Inflammatory macrophage treated with lipopolysaccharide for 4 hours (primary cell): ENCODE measurements at regions not wholly inside any gene's neighbourhood (a gene's known extent, or its start where the extent isn't known, plus 50 kb on each side); places are given as distances from the start of the nearest gene placed in this dataset.

Source experiments
- DNase-seq: peaks from one replicate; pipeline ENCODE4 v3.0.0-alpha.2; 2020

DNA sequence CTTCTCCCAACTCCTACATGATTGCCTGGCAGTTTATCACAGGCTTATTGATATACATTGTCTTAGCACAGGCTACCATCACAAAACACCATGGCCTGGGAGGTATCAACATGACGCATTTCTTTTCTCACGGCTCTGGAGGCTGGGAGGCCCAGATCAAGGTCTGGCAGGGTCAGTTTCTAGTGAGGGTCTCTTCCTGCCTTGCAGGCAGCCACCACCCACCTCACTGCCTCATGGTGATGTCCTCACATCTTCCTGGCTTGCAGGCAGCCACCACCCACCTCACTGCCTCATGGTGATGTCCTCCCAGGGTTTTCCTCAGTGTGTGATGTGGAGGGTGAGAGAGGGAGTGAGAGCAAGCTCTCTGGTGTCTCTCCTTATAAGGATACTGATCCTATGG is 599.3 kb upstream of the MKI67 start:
- DNase-seq = no peak

GRCh38 chr10:128727114-128727513 is 600.9 kb upstream of the MKI67 start:
- DNase-seq = no peak

GRCh38 chr10:128729910-128730420 is 603.7 kb upstream of the MKI67 start:
- no peak for DNase-seq

GRCh38 chr10:128730922-128731321 is 604.7 kb upstream of the MKI67 start:
- DNase-seq = no peak

DNA sequence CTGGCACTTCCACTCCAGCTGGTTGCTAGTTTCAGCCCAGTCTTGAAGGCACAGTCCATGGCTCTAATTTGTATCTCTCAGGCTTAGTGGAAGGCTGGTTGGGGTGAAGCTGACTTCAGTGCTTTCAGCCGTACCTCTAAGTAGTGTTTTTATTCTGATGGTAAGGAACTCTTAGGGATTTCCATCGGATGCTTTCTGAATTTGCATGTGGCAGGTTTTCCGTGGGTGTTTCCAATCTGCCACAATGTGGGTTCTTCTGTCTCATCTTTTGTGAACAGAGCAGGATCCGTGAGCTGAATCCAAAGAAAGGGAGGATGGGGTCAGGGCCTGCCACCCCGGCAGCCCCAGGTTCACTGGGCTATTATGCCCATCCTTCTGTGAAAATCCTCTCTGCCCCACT is 607.9 kb upstream of the MKI67 start:
- DNase-seq = no peak

DNA sequence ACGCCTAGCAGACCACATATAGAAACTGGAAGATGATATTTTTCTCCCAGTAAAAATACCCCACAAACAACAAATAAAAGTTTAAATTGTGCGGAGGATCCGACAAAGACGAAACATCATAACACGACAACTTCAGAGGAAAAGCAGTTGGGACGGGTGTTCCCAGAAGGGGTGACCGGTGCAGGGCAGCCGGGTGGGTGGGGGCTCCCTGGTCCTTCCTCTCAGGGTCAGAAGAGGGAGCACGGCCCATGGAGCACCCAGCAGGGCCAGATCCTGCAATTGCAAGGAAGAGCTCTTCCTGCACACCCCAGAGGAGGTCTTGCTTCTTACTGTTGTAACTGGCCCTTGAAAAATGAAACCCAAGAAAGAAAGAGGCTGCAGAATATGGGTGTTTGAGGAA is 608.5 kb upstream of the MKI67 start:
- no peak for DNase-seq

GRCh38 chr10:128735996-128736395 is 609.8 kb upstream of the MKI67 start:
- no peak for DNase-seq

- DNase-seq = no peak
Observed at GRCh38 chr10:128738386-128738915, 612.2 kb upstream of the MKI67 start.

DNA sequence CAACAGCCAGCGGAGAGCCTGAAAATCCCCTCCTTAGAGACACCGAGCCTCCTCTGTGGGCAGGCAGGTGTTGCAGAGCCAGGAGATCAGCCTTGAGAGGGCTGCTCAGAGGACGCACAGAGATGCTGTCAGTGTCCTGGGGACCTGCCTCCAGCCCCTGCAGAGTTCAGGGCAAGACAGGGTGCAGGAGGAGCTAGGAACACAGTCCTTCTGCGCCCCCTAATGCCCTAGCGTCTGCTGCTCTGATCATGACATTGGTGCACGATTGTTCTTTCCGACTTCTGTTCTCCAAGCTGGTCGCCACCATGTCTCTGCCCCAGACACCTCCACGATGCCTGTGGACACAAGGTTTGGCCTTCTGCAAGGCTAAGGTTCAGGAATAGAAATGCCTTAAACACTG is 613.7 kb upstream of the MKI67 start:
- no peak for DNase-seq

DNA sequence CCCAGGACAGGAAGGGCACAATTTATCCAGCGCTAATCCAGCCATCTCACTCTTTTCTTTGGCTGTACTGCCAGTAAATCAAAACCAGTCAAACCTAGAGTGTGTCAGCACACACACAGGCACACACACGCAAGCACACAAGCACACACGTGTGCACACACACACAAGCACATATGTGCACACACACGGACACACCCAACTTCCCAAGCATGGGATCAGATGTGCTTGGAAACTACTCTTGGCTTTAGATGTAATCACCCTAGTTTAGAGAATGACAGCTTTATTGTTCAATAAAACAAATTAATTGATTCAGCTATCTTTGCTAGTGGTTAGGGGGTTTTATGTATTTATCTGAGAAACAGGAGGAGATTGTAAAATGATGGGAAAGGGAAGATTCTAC is 615.0 kb upstream of the MKI67 start:
- no peak for DNase-seq

- DNase-seq = no peak
Observed at GRCh38 chr10:128741680-128742079, 615.5 kb upstream of the MKI67 start.

GRCh38 chr10:128744092-128744491 is 617.9 kb upstream of the MKI67 start:
- no peak for DNase-seq

DNA sequence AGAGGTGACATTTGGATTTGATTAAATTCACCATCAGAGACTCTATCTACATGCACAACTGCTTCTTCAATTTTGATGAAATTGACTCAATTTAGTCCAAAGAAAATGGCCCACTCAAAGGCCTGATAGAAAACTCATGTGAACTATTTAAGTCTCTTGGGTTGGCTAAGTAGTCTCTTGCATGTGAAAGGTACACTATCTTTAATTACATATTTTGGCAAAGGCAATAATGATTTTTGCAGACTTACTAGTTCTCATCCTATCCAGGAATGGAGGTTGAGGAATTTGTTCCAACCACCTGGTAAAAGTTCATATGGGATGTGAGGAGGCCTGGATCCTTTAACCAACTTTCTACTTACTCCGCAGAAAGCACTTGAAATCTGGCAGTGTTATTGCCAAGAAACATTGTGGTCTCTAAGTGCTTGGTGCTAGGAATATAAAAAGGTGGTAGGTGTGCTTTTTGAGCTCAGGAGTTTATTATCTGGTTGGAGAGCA is 618.6 kb upstream of the MKI67 start:
- no peak for DNase-seq

DNA sequence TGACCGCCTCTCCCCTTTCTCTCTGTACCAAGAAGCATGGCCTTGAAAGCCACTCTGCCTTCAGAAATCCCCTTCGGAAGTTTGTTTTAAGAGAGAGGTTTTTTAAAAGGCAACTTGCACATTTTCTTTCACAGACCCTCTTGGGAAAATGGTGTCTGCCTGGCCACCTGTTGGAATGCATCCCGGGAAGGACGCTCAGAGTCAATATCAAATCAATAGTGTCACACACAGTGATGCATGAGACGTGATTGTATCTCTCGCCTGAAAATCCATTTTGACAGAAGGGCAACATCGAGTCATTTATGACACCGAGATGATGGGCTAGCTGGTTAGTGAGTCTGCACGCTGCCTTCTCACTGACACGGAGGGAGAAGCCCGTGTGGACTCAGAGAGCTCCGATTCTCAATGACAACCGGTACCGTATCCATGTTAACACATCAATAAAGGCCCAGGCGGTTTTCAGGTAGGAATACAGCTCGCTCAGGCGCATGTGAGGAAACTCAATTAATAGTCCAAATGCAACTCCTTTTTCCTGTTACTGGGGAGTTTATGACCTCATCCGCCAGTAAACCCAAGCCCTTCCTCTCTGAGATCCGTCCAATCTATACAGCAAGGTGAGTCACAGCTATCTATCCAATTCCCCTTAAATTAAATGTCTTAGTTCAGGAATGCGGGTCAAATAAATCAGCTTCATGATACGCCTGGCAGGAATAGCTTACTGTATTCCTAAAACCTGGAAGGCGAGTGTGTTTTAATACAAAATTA is 621.5 kb upstream of the MKI67 start:
- no peak for DNase-seq

- DNase-seq = no peak
Observed at GRCh38 chr10:128751284-128751683, 625.1 kb upstream of the MKI67 start.

DNA sequence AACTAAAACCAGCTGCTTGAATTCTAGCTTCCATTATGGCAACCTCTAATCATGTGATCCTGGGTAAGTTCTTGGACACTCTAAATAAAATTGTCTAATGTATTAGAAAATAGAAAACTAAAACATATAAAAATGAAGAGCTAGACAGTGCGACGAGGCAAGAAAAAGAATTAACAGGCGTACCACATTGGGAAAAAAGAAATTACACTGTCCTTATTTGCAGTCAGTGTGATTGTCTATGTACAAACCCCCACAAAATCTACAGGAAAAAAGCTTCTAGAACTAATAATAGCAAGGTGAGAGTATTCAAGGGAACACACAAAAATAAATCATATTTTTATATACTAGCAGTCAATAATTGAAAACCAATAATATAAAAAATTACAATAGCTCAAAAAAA is 625.6 kb upstream of the MKI67 start:
- no peak for DNase-seq

- DNase-seq = no peak
Observed at GRCh38 chr10:128759174-128759573, 633.0 kb upstream of the MKI67 start.

- DNase-seq = no peak
Observed at GRCh38 chr10:128763588-128763987, 637.4 kb upstream of the MKI67 start.

DNA sequence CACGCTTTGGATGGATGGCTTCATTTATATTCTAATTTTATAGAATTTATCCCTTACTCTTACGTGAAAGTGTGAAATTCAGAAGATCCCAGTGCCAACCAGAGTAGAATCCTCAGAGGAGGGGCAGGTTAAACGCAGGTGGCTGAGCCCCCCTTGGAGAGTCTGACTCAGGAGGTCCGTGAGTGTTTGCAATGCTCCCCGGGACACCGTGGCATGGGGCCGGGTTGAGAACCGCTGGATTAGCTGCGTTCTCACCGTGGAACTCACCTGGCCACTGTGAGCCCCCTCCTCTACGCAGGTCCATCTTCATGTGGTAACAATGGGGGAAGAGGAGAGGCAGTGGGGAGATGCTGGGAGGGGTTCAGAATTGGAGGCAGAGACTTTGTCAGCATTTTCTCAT is 638.0 kb upstream of the MKI67 start:
- DNase-seq = no peak

DNA sequence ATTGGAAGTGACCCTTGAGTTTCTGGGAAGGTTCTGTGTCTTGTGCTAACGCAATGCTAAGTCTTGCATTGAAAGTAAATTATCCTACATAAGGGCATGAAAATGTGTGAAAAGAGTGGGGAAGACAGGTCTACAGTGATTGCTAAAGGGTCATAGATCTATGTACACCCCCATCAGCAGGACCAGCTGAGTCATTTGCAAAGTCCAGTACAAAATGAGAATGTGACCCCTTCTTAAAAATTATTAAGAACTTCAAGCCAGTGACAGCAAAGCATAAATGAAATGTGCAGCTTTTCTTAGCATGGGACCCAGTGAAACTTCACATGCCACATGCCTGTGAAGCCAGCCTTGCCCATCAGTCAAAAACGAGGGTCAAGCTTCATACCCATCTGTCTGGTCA is 640.7 kb upstream of the MKI67 start:
- DNase-seq = no peak

- DNase-seq = no peak
Observed at GRCh38 chr10:128774979-128775378, 648.8 kb upstream of the MKI67 start.

- DNase-seq = no peak
Observed at GRCh38 chr10:128775743-128776142, 649.5 kb upstream of the MKI67 start.

- no peak for DNase-seq
Observed at GRCh38 chr10:128776673-128777252, 650.5 kb upstream of the MKI67 start.

DNA sequence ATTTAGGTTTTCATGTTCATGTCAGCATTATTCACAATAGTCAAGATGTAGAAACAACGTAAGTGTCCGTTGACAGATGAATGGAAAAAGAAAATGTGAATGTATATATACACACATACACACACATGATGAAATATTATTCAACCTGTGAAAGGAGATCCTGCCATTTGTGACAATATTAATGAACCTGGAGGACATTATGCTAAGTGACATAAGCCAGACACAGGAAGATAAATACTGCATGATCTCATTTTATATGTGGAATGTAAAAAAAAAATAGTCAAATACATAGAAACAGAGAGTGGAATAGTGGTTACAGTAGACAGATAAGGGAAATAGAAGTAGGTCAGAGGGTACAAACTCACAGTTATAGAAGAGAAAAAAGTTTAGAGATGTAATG is 651.1 kb upstream of the MKI67 start:
- no peak for DNase-seq
